OCI-LY7 (cell line): ENCODE measurements at regions not wholly inside any gene's neighbourhood (a gene's known extent, or its start where the extent isn't known, plus 50 kb on each side); places are given as distances from the start of the nearest gene placed in this dataset.

Experiments
- CTCF ChIP-seq: fragments of 200-600 bp; sonication (generic); conservative IDR thresholded peaks from 2 replicates; pipeline ENCODE4 v1.5.1; 2014; ENCODE audit warnings: mild to moderate bottlenecking, antibody characterized with exemption, low read length, moderate library complexity, mixed read lengths
- EZH2phosphoT487 ChIP-seq: fragments of 200-600 bp; sonication (generic); IDR thresholded peaks from 2 replicates; pipeline ENCODE4 v1.6.1; 2018; ENCODE audit warnings: low read depth, borderline replicate concordance, mild to moderate bottlenecking, mixed run types, antibody characterized with exemption, low read length, moderate library complexity, mixed read lengths

- TF ChIP-seq CTCF (no peak), EZH2phosphoT487 (no peak)
Observed at GRCh38 chr4:81635739-81636138, 164.0 kb upstream of the RASGEF1B start.
